K562 (cell line): ENCODE measurements at regions not wholly inside any gene's neighbourhood (a gene's known extent, or its start where the extent isn't known, plus 50 kb on each side); places are given as distances from the start of the nearest gene placed in this dataset.
A peak's percentile ranks its signal among the peaks of the same experiment; 100 is the strongest.

Experiments
- ATAC-seq: fragments of 200-7000 bp; cut with Tn5 transposase; 3 replicates; pipeline ENCODE4 v1.9.1; 2020; ENCODE audit warnings: moderate library complexity
- BruUV-seq: library from RNA; stranded (reverse); fragments of 400-500 nt; replicated peaks from 2 replicates; lab custom pipeline; 2021; lab: Mats Ljungman, UMichigan
- CTCF ChIA-PET: fragments of 300-600 bp; formaldehyde crosslinking; extraction: SDS; loops from one replicate; lab custom pipeline; 2021; ENCODE audit warnings: low intra/inter-chr PET ratio; lab: Yijun Ruan, JAX
- POLR2A ChIA-PET: fragments of 300-600, 350-650 bp; sonication (Branson Sonifier 250); formaldehyde crosslinking; extraction: SDS; loops from one replicate; lab custom pipeline; 2021; ENCODE audit warnings: antibody characterized with exemption, inconsistent platforms; lab: Yijun Ruan, JAX
- DNase-seq, 4 experiments: peaks; one replicate each; pipeline versions ENCODE4 v3.0.0 to v3.0.0-alpha.2; 2011 to 2018; ENCODE audit warnings: low spot score in 3 of 4, mixed read lengths in 3 of 4; ENCODE audit errors: extremely low read depth in 1 of 4
- FAIRE-seq: peaks from 2 replicates; lab custom pipeline; 2011; peaks lifted over from hg19 to GRCh38; lab: Jason Lieb, UNC
- H2AFZ ChIP-seq: 2 replicates; pipeline ENCODE4 v1.6.0; 2011; ENCODE audit warnings: low read depth, low read length, control low read depth, inconsistent platforms
- H3K27ac ChIP-seq: fragments of 200-600 bp; 3 replicates; pipeline ENCODE4 v1.8.0; 2011; ENCODE audit warnings: low read depth, mild to moderate bottlenecking, control low read depth, inconsistent platforms, low read length, moderate library complexity, mixed read lengths; ENCODE audit errors: extremely low read depth
- H3K27me3 ChIP-seq, 2 experiments: fragments of 300-600 bp in 1 of 2; 2 replicates in 1 of 2; 3 replicates in 1 of 2; pipeline versions ENCODE4 v1.6.0 to v1.8.0; 2011; ENCODE audit warnings: inconsistent platforms in 2 of 2, low read length in 2 of 2, mild to moderate bottlenecking in 1 of 2, mixed read lengths in 1 of 2, moderate library complexity in 1 of 2; ENCODE audit not compliant: control insufficient read depth in 2 of 2, insufficient read depth in 2 of 2
- H3K36me3 ChIP-seq: fragments of 300-600 bp; 3 replicates; pipeline ENCODE4 v1.8.0; 2011; ENCODE audit warnings: mild to moderate bottlenecking, low read length, inconsistent platforms; ENCODE audit not compliant: control insufficient read depth, insufficient read depth
- H3K4me1 ChIP-seq, 2 experiments: fragments of 200-600 bp in 1 of 2; replicated peaks in 1 of 2; 2 replicates in 1 of 2; 3 replicates in 1 of 2; pipeline versions ENCODE4 v1.5.1 to v1.8.0; 2011; ENCODE audit warnings: inconsistent platforms in 2 of 2, low read length in 2 of 2, mild to moderate bottlenecking in 1 of 2, mixed read lengths in 1 of 2, moderate library complexity in 1 of 2; ENCODE audit not compliant: control insufficient read depth in 2 of 2, insufficient read depth in 2 of 2
- H3K4me2 ChIP-seq: 2 replicates; pipeline ENCODE4 v1.6.1; 2011; ENCODE audit warnings: low read length, control low read depth, inconsistent platforms, mixed read lengths; ENCODE audit not compliant: insufficient read depth
- H3K4me3 ChIP-seq: fragments of 200-600 bp; sonication (generic), shearing (Covaris generic); 2 replicates; pipeline ENCODE4 v1.5.1; 2016; ENCODE audit warnings: control low read depth, inconsistent platforms
- H3K79me2 ChIP-seq: fragments of 200-600 bp; 3 replicates; pipeline ENCODE4 v1.8.0; 2011; ENCODE audit warnings: low read length, inconsistent platforms; ENCODE audit not compliant: control insufficient read depth, insufficient read depth
- H3K9ac ChIP-seq, 2 experiments: 2 replicates each; pipeline versions ENCODE4 v1.6.0 to v1.6.1; 2011; ENCODE audit warnings: low read depth in 2 of 2, low read length in 2 of 2, control low read depth in 1 of 2, inconsistent platforms in 1 of 2, mild to moderate bottlenecking in 1 of 2, mixed read lengths in 1 of 2; ENCODE audit not compliant: insufficient read depth in 1 of 2
- H3K9me1 ChIP-seq: one replicate; pipeline ENCODE4 v1.6.0; 2011; ENCODE audit warnings: inconsistent platforms, mild to moderate bottlenecking, low read length, moderate library complexity; ENCODE audit not compliant: control insufficient read depth, insufficient read depth
- H3K9me3 ChIP-seq: replicated peaks from 2 replicates; pipeline ENCODE4 v1.5.1; 2011; ENCODE audit warnings: low read depth, low read length, inconsistent platforms; ENCODE audit not compliant: control insufficient read depth, insufficient read depth
- H4K20me1 ChIP-seq: replicated peaks from 2 replicates; pipeline ENCODE4 v1.6.1; 2011; ENCODE audit warnings: low read length, inconsistent platforms, mixed read lengths; ENCODE audit not compliant: control insufficient read depth, insufficient read depth
- ARID2 ChIP-seq: fragments of 450-650 bp; IDR thresholded peaks from 2 replicates; pipeline ENCODE4 v1.6.1; 2017; ENCODE audit warnings: antibody characterized with exemption, mild to moderate bottlenecking
- BRCA1 ChIP-seq, 2 experiments: fragments of 450-650 bp in 1 of 2; sonication (generic) in 1 of 2; formaldehyde crosslinking in 1 of 2; IDR thresholded peaks; 2 replicates each; pipeline versions ENCODE4 v1.5.0 to v1.6.1; 2017 to 2020; ENCODE audit warnings: mild to moderate bottlenecking in 1 of 2, missing genetic modification reagents in 1 of 2
- CBX5 ChIP-seq: IDR thresholded peaks from 2 replicates; pipeline ENCODE4 v1.6.1; 2014; ENCODE audit warnings: low read depth, borderline replicate concordance
- DNMT1 ChIP-seq: fragments of 450-650 bp; IDR thresholded peaks from 2 replicates; pipeline ENCODE4 v1.6.1; 2016; ENCODE audit warnings: antibody characterized with exemption, mild to moderate bottlenecking
- KAT8 ChIP-seq: fragments of 450-650 bp; IDR thresholded peaks from 2 replicates; pipeline ENCODE4 v1.6.1; 2016; ENCODE audit warnings: low read depth, mild to moderate bottlenecking
- MCM2 ChIP-seq: fragments of 450-650 bp; IDR thresholded peaks from 2 replicates; pipeline ENCODE4 v1.6.1; 2017; ENCODE audit warnings: low read depth, mild to moderate bottlenecking
- RBM25 ChIP-seq: fragments of 200-400 bp; formaldehyde crosslinking; IDR thresholded peaks from 2 replicates; pipeline ENCODE4 v1.6.1; 2018; ENCODE audit warnings: low read length, low read depth, moderate library complexity; ENCODE audit not compliant: severe bottlenecking
- RFX7 ChIP-seq: fragments of 250-450 bp; sonication (Bioruptor Pico); IDR thresholded peaks from 2 replicates; pipeline ENCODE4 v1.5.1; 2021; ENCODE audit warnings: mild to moderate bottlenecking
- SP2 ChIP-seq: IDR thresholded peaks from 2 replicates; pipeline ENCODE4 v1.6.1; 2011; ENCODE audit warnings: mild to moderate bottlenecking, low read depth, low read length, moderate library complexity; ENCODE audit not compliant: poor library complexity, severe bottlenecking; ENCODE audit errors: extremely low read depth
- SRSF9 ChIP-seq: fragments of 200-400 bp; formaldehyde crosslinking; IDR thresholded peaks from 2 replicates; pipeline ENCODE4 v1.6.1; 2017; ENCODE audit warnings: low read depth, low read length, borderline replicate concordance
- TEAD2 ChIP-seq: fragments of 450-650 bp; IDR thresholded peaks from 2 replicates; pipeline ENCODE4 v1.6.1; 2016; ENCODE audit warnings: missing genetic modification characterization, control low read depth, missing compliant biosample characterization
- WGBS: fragments of 100-300 bp; shearing (Covaris generic); methylation state at CpG from one replicate; pipeline ENCODE4 v1.1.6; 2016; ENCODE audit warnings: low coverage, mixed read lengths; ENCODE audit not compliant: insufficient coverage; ENCODE audit errors: missing lambda C conversion rate; 5-methylcytosine and 5-hydroxymethylcytosine counted together
- in situ Hi-C: fragments of 300-500 bp; cut with MboI; formaldehyde crosslinking; loops from 4 replicates; pipeline ENCODE4 v1.15.0; 2018; ENCODE audit warnings: inconsistent platforms, mixed read lengths
- intact Hi-C: fragments of 100-400 bp; cut with micrococcal nuclease; formaldehyde crosslinking; loops from 2 replicates; pipeline ENCODE4 v1.14.2; 2022
- TF ChIP-seq, protein P1 (sequence below): fragments of 450-650 bp; IDR thresholded peaks from 2 replicates; pipeline ENCODE4 v1.6.1; 2016; ENCODE audit warnings: low read depth, mild to moderate bottlenecking, moderate library complexity
- TF ChIP-seq, protein P2 (sequence below): sonication (generic); formaldehyde crosslinking; IDR thresholded peaks from 2 replicates; pipeline ENCODE4 v1.8.1; 2022; ENCODE audit warnings: missing genetic modification reagents

DNA sequence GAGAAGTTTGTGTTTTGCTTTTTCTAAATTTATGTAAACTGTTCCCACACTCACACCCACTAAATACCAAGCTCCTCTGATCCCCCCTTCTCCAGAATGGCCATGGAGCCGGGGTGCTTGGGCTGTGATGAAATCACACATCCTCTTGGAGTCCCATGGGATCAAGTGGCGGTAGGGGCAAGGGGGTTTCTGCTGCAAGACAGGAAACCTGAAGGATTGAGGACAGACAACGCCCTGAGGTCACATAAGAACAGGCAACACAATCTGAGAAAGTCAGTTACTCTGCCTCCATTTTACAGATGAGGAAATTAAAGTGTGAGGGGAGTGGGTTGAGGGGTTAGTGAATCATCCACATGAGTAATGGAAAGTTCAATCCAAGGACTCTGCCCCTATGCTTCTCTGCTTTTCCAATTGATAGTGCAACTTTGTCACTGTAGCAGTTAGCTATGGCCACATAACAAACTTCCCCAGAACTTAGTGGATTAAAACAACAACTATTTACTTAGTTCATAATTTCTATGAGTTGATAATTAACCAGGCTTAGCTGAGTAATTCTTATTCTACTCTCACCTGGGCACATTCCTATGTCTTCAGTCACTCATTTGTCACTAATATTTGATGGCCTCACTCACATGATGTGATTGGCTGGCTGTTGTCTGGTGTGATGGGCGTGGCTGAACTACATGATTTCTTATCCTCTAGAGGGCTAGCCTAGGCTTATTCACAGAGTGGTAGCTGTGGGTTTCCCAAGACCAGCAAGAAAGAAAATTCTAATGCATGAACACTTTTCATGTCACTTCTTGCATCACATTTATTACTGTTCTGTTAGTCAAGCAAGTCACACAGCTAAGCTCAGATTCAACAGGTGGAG is 77.3 kb upstream of the ADRA1D start:
- Histone ChIP-seq H3K36me3 (no peaks in the 10 kb centered on the region), H3K4me1 (no peaks in the 10 kb centered on the region), H3K27me3 (peaks cover 0 to 24% of the 10 kb centered on the region in 2 experiments; a peak in 2 of 5 replicates), H4K20me1 (no peaks in the 10 kb centered on the region), H3K4me3 (no peak overlapping the region)
- in situ Hi-C loops (no loop called here), intact Hi-C loops (no loop called here)
- no peak for ATAC-seq
- DNase-seq, result no peak
- peak; percentile 14 for TF ChIP-seq RBM25
- TF ChIP-seq DNMT1, result no peak
- TF ChIP-seq, all 486 proteins: peak for 1
- Histone ChIP-seq H2AFZ (no peak overlapping the region), H3K9me3 (no peaks in the 10 kb centered on the region), H3K79me2 (no peaks in the 10 kb centered on the region), H3K9ac (no peak overlapping the region), H3K4me2 (no peak overlapping the region), H3K27ac (no peak overlapping the region), H3K9me1 (no peaks in the 10 kb centered on the region)
- BruUV-seq, result no TSS peak
- ChIA-PET CTCF (no interaction called here), POLR2A (no interaction called here)
- 0% methylated on average over 4 of the region's 4 CpGs for WGBS
- no peak for FAIRE-seq

DNA sequence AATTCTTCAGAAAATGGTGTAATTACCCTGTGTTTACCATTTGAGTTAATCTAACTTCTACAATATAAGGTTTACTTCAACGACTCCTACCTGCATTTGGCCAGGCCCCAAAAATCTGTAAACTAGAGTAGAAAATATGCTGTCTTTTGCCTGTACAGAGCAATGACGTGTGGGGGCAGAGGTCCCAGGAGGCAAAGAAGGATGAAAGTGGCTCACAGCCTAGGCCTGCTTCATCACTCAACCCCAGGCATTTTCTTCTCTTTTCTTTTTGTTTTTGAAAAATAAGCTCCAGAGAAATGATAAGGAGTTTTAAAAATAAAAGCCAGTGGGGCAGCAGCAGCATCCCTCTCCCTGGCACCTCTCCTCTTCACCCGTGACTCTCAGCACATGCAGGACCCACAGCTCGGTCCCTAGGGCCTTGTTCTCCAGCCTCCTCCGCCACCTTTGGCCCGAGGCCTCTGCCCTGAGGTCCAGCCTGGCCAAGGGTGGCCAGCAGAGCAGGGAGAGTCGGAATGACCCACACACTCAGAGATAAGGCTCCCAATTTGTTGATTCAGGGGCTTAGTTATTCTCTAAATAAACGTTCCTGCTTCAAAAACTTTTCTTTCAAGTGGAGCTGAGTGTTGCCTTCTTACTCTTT is 76.6 kb upstream of the ADRA1D start:
- intact Hi-C loops, result no loop called here
- no peak overlapping the region for H2AFZ ChIP-seq
- CTCF ChIA-PET, result no interaction called here
- no peak for FAIRE-seq
- no peak for DNase-seq
- H3K36me3 ChIP-seq, result no peaks in the 10 kb centered on the region
- no peaks in the 10 kb centered on the region for H3K4me1 ChIP-seq
- no TSS peak for BruUV-seq
- H3K9ac ChIP-seq, result no peak overlapping the region
- no peak overlapping the region for H3K4me3 ChIP-seq
- H3K27ac ChIP-seq, result no peak overlapping the region
- H3K4me2 ChIP-seq, result no peak overlapping the region
- no peak for ATAC-seq
- H3K27me3 ChIP-seq, result peaks cover 0 to 32% of the 10 kb centered on the region in 2 experiments; a peak in 2 of 5 replicates
- in situ Hi-C loops, result no loop called here
- H3K79me2 ChIP-seq, result no peaks in the 10 kb centered on the region
- H3K9me3 ChIP-seq, result no peaks in the 10 kb centered on the region
- no peaks in the 10 kb centered on the region for H3K9me1 ChIP-seq
- POLR2A ChIA-PET, result no interaction called here
- 0% methylated on average over 8 of the region's 8 CpGs for WGBS
- H4K20me1 ChIP-seq, result no peaks in the 10 kb centered on the region
- TF ChIP-seq KAT8 (no peak), ARID2 (no peak), MCM2 (no peak), SP2 (no peak), RFX7 (CRISPR knock-in tag) (no peak), BRCA1 (IDR thresholded peaks at IDR 0.05) (no peak), BRCA1 (CRISPR knock-in tag; IDR thresholded peaks at IDR 0.05) (no peak), SRSF9 (no peak), CBX5 (no peak), TEAD2 (tag) (no peak), DNMT1 (no peak)
- TF ChIP-seq, protein P1, sequence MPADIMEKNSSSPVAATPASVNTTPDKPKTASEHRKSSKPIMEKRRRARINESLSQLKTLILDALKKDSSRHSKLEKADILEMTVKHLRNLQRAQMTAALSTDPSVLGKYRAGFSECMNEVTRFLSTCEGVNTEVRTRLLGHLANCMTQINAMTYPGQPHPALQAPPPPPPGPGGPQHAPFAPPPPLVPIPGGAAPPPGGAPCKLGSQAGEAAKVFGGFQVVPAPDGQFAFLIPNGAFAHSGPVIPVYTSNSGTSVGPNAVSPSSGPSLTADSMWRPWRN, result no peak
- TF ChIP-seq, protein P2, sequence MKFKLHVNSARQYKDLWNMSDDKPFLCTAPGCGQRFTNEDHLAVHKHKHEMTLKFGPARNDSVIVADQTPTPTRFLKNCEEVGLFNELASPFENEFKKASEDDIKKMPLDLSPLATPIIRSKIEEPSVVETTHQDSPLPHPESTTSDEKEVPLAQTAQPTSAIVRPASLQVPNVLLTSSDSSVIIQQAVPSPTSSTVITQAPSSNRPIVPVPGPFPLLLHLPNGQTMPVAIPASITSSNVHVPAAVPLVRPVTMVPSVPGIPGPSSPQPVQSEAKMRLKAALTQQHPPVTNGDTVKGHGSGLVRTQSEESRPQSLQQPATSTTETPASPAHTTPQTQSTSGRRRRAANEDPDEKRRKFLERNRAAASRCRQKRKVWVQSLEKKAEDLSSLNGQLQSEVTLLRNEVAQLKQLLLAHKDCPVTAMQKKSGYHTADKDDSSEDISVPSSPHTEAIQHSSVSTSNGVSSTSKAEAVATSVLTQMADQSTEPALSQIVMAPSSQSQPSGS (CRISPR knock-in tag), result no peak
